ENCODE measurements at regions not wholly inside any gene's neighbourhood (a gene's known extent, or its start where the extent isn't known, plus 50 kb on each side); places are given as distances from the start of the nearest gene placed in this dataset.

DNA sequence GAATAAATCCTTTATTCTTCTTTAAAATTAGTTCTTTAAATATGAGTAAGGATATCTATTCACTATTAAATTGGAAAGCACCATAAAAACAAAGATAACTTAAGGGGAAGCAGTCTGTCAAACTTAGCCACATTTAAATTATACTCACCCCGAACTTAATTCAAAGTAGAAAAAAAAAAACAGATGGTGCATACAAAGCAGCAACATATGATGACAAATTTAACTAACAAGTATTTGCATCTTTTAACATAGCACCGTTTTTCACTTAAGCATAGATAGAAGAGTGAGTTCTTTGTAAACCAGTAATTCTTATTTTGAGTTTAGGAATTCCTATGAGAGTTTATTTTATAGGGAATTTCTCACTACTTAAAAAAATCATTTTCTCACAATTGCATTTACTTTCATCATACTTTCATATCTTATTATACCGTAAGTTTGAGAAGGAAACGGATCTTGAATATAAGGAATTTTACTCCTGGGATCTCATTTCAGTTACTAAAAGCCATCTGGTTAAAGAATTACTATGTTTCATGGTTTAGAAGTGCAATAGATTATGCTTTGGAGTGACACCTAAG is 828.2 kb upstream of the MAP3K7 start:
- FAIRE-seq = no peak
- TF ChIP-seq, protein P1, sequence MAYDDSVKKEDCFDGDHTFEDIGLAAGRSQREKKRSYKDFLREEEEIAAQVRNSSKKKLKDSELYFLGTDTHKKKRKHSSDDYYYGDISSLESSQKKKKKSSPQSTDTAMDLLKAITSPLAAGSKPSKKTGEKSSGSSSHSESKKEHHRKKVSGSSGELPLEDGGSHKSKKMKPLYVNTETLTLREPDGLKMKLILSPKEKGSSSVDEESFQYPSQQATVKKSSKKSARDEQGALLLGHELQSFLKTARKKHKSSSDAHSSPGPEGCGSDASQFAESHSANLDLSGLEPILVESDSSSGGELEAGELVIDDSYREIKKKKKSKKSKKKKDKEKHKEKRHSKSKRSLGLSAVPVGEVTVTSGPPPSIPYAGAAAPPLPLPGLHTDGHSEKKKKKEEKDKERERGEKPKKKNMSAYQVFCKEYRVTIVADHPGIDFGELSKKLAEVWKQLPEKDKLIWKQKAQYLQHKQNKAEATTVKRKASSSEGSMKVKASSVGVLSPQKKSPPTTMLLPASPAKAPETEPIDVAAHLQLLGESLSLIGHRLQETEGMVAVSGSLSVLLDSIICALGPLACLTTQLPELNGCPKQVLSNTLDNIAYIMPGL (CRISPR knock-in tag; IDR thresholded peaks at IDR 0.05; ENCODE audit: borderline replicate concordance) = no peak
- TF ChIP-seq KDM5A (IDR thresholded peaks at IDR 0.05) = no peak
- TF ChIP-seq, protein P2, sequence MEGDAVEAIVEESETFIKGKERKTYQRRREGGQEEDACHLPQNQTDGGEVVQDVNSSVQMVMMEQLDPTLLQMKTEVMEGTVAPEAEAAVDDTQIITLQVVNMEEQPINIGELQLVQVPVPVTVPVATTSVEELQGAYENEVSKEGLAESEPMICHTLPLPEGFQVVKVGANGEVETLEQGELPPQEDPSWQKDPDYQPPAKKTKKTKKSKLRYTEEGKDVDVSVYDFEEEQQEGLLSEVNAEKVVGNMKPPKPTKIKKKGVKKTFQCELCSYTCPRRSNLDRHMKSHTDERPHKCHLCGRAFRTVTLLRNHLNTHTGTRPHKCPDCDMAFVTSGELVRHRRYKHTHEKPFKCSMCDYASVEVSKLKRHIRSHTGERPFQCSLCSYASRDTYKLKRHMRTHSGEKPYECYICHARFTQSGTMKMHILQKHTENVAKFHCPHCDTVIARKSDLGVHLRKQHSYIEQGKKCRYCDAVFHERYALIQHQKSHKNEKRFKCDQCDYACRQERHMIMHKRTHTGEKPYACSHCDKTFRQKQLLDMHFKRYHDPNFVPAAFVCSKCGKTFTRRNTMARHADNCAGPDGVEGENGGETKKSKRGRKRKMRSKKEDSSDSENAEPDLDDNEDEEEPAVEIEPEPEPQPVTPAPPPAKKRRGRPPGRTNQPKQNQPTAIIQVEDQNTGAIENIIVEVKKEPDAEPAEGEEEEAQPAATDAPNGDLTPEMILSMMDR (IDR thresholded peaks at IDR 0.05) = no peak
- TF ChIP-seq FOXS1 (CRISPR knock-in tag; IDR thresholded peaks at IDR 0.05) = no peak
- TF ChIP-seq, protein P3, sequence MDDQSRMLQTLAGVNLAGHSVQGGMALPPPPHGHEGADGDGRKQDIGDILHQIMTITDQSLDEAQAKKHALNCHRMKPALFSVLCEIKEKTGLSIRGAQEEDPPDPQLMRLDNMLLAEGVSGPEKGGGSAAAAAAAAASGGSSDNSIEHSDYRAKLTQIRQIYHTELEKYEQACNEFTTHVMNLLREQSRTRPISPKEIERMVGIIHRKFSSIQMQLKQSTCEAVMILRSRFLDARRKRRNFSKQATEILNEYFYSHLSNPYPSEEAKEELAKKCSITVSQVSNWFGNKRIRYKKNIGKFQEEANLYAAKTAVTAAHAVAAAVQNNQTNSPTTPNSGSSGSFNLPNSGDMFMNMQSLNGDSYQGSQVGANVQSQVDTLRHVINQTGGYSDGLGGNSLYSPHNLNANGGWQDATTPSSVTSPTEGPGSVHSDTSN (IDR thresholded peaks at IDR 0.05) = no peak
- TF ChIP-seq, protein P4, sequence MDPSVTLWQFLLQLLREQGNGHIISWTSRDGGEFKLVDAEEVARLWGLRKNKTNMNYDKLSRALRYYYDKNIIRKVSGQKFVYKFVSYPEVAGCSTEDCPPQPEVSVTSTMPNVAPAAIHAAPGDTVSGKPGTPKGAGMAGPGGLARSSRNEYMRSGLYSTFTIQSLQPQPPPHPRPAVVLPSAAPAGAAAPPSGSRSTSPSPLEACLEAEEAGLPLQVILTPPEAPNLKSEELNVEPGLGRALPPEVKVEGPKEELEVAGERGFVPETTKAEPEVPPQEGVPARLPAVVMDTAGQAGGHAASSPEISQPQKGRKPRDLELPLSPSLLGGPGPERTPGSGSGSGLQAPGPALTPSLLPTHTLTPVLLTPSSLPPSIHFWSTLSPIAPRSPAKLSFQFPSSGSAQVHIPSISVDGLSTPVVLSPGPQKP (IDR thresholded peaks at IDR 0.05; ENCODE audit: low read depth, low read length) = no peak
- H3K4me1 ChIP-seq = no peaks in the 10 kb centered on the region
- POLR2A ChIA-PET = no interaction called here
- no peak for DNase-seq (ENCODE audit: low read depth in 1 of 2, low spot score in 1 of 2)
- H3K27ac ChIP-seq = no peak overlapping the region
- no peak overlapping the region for H3K4me3 ChIP-seq
- H3K9me3 ChIP-seq = no peaks in the 10 kb centered on the region
- CTCF ChIA-PET = no interaction called here
- no peak overlapping the region for H3K4me2 ChIP-seq
- WGBS (ENCODE audit: missing lambda C conversion rate) = 2% methylated on average over 4 of the region's 4 CpGs
- no peak for ATAC-seq

DNA sequence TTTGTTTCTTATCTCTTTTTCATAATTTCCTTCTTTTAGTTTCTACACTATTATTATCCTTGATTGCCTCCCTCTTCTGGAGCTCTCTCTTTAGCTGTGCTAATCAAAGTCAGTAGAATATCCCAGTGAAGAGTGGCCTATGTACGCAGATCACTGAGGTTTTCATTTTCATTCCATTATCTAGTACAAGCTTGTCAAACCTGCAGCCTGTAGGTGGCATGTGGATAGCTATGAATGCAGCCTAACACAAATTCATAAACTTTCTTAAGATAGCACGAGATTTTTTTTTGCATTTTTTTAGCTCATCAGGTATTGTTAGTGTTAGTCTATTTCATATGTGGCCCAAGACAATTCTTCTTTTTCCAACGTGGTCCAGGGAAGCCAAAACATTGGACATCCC is 825.7 kb upstream of the MAP3K7 start:
- Histone ChIP-seq H3K9me3 (no peaks in the 10 kb centered on the region), H3K27ac (no peak overlapping the region), H3K4me1 (no peaks in the 10 kb centered on the region), H3K4me3 (no peak overlapping the region), H3K4me2 (no peak overlapping the region)
- DNase-seq (ENCODE audit: low read depth in 1 of 2, low spot score in 1 of 2) = no peak
- TF ChIP-seq PHF8 (IDR thresholded peaks at IDR 0.05; ENCODE audit: borderline replicate concordance, low read depth) = no peak
- TF ChIP-seq RAD21 (conservative IDR thresholded peaks at IDR 0.05 in 1 of 2, IDR thresholded peaks at IDR 0.05 in 1 of 2) = no peak
- TF ChIP-seq POLR2A (IDR thresholded peaks at IDR 0.05; ENCODE audit: low read length) = no peak
- TF ChIP-seq CEBPB (IDR thresholded peaks at IDR 0.05) = no peak
- TF ChIP-seq, protein P5, sequence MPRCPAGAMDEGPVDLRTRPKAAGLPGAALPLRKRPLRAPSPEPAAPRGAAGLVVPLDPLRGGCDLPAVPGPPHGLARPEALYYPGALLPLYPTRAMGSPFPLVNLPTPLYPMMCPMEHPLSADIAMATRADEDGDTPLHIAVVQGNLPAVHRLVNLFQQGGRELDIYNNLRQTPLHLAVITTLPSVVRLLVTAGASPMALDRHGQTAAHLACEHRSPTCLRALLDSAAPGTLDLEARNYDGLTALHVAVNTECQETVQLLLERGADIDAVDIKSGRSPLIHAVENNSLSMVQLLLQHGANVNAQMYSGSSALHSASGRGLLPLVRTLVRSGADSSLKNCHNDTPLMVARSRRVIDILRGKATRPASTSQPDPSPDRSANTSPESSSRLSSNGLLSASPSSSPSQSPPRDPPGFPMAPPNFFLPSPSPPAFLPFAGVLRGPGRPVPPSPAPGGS (IDR thresholded peaks at IDR 0.05) = no peak
- no peak for TF ChIP-seq ZC3H11A (IDR thresholded peaks at IDR 0.05)
- TF ChIP-seq, protein P6, sequence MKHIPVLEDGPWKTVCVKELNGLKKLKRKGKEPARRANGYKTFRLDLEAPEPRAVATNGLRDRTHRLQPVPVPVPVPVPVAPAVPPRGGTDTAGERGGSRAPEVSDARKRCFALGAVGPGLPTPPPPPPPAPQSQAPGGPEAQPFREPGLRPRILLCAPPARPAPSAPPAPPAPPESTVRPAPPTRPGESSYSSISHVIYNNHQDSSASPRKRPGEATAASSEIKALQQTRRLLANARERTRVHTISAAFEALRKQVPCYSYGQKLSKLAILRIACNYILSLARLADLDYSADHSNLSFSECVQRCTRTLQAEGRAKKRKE (CRISPR knock-in tag; IDR thresholded peaks at IDR 0.05; ENCODE audit: low read depth) = no peak
- no peak for TF ChIP-seq SMC3 (IDR thresholded peaks at IDR 0.05)
- TF ChIP-seq HOXB5 (CRISPR knock-in tag; IDR thresholded peaks at IDR 0.05) = no peak
- no peak for TF ChIP-seq JUN (IDR thresholded peaks at IDR 0.05)
- TF ChIP-seq RNF2 (IDR thresholded peaks at IDR 0.05; ENCODE audit: borderline replicate concordance, low read depth) = no peak
- TF ChIP-seq, protein P2 (IDR thresholded peaks at IDR 0.05) = no peak
- TF ChIP-seq TFCP2L1 (CRISPR knock-in tag; IDR thresholded peaks at IDR 0.05) = no peak
- no peak for TF ChIP-seq HOXB13 (CRISPR knock-in tag; IDR thresholded peaks at IDR 0.05; ENCODE audit: low read depth)
- no peak for TF ChIP-seq ESRRA (IDR thresholded peaks at IDR 0.05; ENCODE audit: borderline replicate concordance, low read length)
- no peak for TF ChIP-seq KDM5A (IDR thresholded peaks at IDR 0.05)
- no peak for TF ChIP-seq HOXA7 (CRISPR knock-in tag; IDR thresholded peaks at IDR 0.05)
- ChIA-PET POLR2A (no interaction called here), CTCF (no interaction called here)
- no peak for ATAC-seq
- no peak for FAIRE-seq
- WGBS (ENCODE audit: missing lambda C conversion rate) = 0% methylated on average over 3 of the region's 3 CpGs
